GM21576 (cell line): ENCODE measurements at regions not wholly inside any gene's neighbourhood (a gene's known extent, or its start where the extent isn't known, plus 50 kb on each side); places are given as distances from the start of the nearest gene placed in this dataset.
"Not testable (repeated sequence)": the region's sequence is repeated elsewhere in the genome, so short reads cannot be mapped to it uniquely, and the experiment has no call there.

ENCODE experiments used
- ATAC-seq: cut with Tn5 transposase; IDR thresholded peaks from one replicate; pipeline ENCODE4 v1.9.1; 2021; ENCODE audit warnings: mild to moderate bottlenecking, moderate library complexity; ENCODE audit not compliant: unreplicated experiment

DNA sequence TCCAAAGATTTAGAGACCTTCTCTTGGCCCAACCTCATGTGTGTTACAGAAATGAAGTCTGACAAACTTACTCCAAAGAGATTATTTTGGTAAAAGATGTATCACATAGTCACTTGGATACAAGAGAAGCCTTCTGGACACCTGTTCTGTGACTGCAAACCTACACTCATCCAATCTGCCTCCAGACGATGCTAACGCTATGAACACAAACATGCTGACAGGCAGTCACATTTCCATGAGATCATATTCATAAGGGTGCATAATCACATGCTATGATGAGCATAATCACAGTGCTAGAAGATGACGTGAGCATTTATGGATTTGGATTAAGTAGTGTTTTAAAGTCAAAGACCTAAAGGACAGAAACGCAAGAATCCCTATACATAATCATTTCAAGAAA, 340.2 kb downstream of the HACE1 start:
- no peak for ATAC-seq

DNA sequence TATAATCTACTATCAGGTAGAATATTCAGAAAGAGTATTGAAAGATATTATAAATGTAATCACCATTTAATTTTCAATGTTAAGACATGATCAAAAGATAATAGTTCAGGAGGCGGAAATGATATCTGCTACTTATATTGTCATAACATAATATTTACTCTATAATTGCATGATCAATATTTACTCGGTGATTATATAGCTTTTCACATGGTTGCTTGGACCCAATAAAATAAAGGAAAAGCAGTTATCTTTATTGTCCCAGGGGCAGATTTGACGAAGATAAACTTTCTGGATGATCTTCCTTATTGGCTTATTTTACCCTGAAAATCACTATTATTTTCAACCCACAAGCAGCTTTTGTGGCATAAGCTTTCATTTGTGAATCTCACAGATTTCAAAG, 350.4 kb downstream of the HACE1 start:
- no peak for ATAC-seq

- no peak for ATAC-seq
These were observed 353.3 kb downstream of the HACE1 start for GRCh38 chr6:104506429-104506828.

- no peak for ATAC-seq
These were observed 353.9 kb downstream of the HACE1 start for GRCh38 chr6:104505838-104506237.

GRCh38 chr6:104500265-104500664, 359.5 kb downstream of the HACE1 start:
- no peak for ATAC-seq

DNA sequence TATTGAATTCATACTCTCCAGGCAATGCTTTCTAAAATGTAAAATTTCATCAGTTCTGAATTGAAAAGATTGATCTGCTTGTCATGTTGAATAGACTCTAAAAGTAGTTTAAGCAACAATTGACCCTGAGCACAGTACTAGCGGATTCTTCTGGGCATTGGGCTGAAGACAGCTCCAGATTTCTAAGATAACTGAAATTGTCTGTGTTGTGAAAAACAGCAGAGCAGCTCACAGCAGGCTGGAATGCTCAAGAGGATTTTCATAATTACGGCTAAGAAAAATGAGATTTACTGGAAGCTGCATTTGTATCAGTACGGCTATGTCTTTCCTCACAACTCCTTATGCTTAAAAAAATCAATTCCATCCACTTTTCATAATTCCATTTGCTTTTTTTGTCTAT, 373.7 kb downstream of the HACE1 start:
- ATAC-seq = no peak

DNA sequence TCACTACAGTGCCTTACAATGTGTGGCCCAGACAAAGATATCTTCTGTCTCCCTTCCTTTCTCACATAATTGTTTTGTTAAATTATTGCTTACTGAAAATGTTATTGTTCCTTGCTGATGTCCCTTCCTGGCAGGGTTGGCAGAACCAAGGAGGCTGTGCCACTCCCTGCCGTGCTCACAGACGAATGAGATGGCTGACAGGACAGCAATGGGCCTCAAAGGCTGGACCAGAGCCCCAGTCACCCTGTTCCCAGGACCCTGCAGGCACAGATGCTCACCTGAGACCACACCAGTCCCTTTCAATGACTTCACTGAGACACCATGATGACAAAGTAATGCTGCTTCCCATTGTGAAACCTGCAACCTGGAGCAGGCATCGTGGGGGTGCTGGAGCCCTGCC, 375.1 kb downstream of the HACE1 start:
- no peak for ATAC-seq

- no peak for ATAC-seq
These were observed 375.5 kb downstream of the HACE1 start for GRCh38 chr6:104484191-104484590.

DNA sequence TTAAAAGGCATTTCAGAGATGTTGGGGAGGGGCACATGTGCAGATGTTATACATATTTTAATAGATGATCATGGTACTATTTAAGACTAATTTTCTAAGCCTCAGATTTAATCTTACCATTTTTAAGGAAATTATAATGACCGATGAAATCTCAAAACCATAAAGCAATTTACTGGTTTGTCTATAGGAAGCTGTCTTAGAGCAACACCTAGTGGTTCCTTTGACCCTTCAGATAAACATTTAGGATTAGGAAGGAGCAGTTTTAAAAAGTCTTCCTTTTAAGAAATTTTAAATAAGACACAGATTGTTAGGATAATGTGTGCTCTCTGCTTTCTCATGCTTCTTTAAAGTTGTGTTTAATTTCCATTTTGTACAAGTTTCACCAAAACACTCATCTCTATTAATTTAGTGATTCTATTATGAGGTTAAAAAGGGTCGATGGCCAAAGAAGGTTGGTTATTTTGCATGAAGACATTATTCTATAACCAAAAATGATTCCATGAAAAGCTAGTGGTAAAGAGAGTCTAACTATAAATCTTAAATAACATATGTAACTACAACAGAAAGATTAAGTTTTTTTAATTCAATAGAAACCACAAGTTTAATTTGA, 376.4 kb downstream of the HACE1 start:
- ATAC-seq = no peak

DNA sequence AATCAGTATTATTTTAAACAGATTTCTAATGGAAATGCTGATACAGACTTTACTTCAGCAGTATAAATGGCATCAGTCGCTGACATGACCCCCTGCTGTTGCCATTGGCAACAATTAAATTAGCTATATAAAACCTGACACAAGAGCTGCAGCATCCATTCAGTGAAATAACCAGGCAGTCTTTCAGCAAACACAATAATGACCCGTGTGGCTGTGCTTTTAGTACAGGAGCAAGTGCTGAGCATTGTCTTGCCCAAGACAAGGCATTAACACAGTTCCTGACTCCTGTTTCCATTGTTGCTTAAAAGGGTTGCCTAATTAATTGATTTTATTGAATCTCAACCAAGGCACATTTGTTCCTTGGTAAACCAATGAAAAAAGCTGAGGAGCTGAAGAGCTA, 382.1 kb downstream of the HACE1 start:
- ATAC-seq = no peak

GRCh38 chr6:104473021-104473429, 386.7 kb downstream of the HACE1 start:
- ATAC-seq = no peak

GRCh38 chr6:104472021-104472901, 387.5 kb downstream of the HACE1 start:
- no peak for ATAC-seq

- no peak for ATAC-seq
These were observed 393.4 kb downstream of the HACE1 start for GRCh38 chr6:104466306-104466705.

DNA sequence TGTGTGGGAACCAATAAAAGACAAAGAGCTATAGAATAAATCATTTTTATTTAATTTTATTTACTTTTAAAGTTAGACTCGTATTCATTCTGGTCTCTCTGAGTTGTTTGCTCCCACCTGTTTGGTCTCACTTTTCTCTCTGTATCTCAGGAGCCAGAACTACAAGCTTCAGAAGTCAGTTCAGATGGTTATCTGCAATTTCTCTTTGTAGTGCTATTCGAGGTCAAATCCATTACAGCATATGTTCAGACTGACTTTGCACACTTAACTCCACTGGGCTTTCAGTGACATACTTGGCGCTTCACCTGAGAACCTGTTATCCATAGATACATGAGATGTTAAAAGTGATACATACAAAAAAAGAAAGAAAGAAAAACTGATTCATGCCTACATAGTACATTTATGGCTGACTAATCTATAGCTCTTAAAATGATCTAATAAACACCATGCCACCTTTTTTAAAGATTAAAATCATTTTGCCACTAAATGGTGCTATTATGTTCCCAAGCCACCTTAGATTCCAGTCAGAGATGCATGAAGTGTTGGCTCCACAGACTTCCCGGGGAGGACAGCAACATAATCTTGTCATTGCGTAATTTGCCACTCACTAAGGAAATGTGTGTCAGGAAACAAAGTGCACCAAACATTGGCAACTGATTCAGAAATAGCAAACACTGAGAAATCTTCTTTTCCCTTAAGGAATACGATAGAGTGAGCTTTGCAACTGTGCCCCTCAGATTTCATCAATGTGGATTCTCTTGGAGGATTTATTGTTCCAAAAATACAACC, 396.7 kb downstream of the HACE1 start:
- ATAC-seq = no peak

DNA sequence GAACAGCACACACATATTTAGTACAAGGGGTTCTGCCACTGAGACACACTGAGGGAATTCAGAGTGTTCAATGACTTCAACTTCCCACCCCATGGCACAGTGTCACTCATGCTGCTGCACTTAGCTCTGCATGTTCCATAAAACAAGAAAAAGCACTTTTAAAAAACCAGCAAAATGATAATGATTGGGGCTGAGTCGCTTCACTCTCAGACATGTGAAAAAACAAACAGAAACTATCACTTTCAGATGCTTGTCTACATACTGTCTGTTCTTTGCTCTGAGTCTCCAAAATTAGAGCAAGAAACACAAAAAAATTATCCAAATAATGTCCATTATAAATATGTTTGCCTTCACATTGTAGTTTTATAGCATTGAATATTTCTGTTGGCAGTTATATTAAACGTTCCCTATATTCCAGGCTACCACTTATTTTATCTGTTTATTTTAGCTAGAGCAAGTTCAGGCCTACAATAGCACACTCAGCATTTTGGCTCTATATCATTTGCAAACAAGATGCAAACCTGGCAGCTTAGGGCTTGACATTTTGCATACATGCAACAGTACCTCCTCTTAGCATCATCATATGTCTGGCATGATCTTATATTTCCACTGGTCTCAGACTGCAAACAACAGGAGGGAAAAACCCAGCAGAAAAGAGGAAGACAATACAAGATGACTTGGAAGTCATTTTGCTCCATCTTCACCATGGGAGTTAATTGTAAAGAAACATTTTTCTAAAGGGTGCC, 398.8 kb downstream of the HACE1 start:
- no peak for ATAC-seq

DNA sequence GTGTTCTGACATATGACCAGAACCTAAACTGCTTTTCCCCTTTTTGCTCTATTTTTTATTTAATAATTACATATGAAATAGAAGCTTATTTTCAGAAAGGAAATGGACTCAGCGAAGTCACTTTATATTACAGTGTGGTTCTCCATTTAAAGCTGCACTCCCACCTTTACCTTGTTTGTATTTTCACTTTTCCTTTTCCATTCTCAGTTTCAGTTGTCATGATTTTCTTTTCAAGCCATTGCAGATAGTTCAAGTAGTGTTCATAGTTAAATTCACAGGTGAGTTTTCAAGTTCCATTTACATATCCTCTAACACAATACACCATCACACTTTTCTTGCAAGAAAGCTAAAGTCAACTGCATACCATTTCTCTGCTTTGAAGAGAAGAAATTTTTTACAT, 400.2 kb downstream of the HACE1 start:
- peak; percentile 80 for ATAC-seq

DNA sequence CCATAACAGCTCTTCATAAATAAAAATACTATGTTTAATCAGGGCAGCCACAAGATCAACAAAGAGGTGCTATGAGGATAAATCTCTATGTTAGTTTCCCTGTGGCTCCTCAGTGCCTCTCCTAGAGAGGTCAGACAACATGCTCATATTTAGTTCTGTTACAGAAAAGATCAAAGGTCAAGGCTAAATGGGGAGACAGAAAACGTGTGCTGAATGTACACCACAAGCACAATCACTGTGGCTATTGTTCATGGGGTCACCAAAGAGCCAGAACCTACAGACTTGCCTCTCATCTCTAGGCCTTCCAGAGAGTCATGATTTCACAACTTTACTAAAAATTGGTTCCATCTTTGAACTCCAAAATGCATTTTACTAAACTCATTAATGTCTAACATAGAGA, 409.8 kb downstream of the HACE1 start:
- ATAC-seq = no peak

DNA sequence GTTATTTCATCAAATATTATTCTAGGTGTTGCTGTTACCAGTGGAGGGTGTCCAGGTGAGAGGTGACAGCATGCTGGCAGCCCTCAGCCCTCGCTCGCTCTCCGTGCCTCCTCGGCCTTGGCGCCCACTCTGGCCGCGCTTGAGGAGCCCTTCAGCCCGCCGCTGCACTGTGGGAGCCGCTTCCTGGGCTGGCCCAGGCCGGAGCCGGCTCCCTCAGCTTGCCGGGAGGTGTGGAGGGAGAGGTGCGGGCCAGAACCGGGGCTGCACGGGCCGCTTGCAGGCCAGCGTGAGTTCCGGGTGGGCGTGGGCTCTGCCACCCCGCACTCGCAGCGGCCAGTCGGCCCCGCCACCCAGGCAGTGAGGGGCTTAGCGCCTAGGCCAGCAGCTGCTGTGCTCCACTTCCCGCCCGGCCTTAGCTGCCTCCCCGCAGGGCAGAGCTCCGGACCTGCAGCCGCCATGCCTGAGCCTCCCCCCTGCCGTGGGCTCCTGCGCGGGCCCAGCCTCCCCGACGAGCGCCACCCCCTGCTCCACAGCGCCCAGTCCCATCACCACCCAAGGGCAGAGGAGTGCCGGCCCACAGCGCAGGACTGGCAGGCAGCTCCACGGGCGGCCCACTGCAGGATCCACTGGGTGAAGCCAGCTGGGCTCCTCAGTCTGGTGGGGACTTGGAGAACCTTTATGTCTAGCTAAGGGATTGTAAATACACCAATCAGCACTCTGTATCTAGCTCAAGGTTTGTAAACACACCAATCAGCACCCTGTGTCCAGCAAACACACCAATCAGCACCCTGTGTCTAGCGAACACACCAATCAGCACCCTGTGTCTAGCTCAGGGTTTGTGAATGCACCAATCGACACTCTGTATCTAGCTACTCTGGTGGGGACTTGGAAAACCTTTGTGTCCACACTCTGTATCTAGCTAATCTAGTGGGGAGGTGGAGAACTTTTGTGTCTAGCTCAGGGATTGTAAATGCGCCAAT, 413.3 kb downstream of the HACE1 start:
- ATAC-seq = not testable (repeated sequence)

GRCh38 chr6:104434519-104434918, 425.2 kb downstream of the HACE1 start:
- ATAC-seq = no peak

DNA sequence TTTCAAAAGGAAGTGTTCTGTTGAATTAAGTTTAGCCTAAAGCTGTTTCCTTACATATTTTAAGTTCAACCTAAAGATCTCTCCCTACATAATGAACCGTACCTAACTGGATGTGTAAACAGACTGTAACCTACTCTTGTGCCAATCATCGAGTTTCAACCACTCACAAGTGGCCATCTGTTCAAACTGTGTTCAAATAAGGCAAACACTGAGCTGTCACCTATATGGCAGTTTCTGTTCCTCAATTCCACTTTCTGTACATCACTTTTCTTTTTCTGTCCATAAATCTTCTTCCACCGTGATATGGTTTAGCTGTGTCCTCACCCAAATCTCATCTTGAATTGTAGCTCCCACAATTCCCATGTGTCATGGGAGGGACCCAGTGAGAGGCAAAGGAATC, 428.6 kb downstream of the HACE1 start:
- ATAC-seq = peak; percentile 79
